Breast epithelium (tissue), 3 donors: ENCODE measurements at regions not wholly inside any gene's neighbourhood (a gene's known extent, or its start where the extent isn't known, plus 50 kb on each side); places are given as distances from the start of the nearest gene placed in this dataset.

Source experiments
- POLR2A ChIP-seq: fragments of 450-650 bp; IDR thresholded peaks from one replicate; pipeline ENCODE4 v1.6.1; 2016; ENCODE audit warnings: antibody characterized with exemption, mild to moderate bottlenecking, moderate library complexity
- POLR2AphosphoS5 ChIP-seq, 3 donors: sonication (generic); formaldehyde crosslinking; IDR thresholded peaks; one replicate each; pipeline ENCODE4 v1.6.1; 2017; ENCODE audit warnings: antibody characterized with exemption in 3 of 3

DNA sequence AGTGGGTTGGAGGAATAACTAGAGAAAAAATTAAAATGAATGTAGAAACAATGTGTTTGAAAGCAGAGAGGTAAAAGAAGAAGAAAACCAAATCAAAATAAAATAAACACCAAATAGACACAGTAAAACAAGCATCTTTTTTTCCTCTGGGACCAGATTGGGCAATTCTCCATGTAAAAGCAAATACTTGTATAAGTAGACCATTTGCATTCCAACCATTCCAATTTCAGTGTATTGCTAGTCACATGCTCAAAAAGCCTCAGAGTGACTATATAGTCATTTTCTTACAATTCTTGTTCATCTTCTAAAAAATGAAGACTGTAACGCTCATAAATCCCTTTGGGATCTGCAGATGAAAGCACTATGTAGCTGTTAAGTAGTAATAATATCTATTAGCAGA, 969.5 kb downstream of the PCDH18 start:
- TF ChIP-seq POLR2A (no peak), POLR2AphosphoS5 (IDR thresholded peaks at IDR 0.05) (no peak)
